ENCODE measurements at regions not wholly inside any gene's neighbourhood (a gene's known extent, or its start where the extent isn't known, plus 50 kb on each side); places are given as distances from the start of the nearest gene placed in this dataset.

- POLR2A ChIA-PET: no interaction called here
- intact Hi-C loops (cut with micrococcal nuclease): no loop called here
- Histone ChIP-seq H2AFZ (ENCODE audit: low read depth, low read length, poor library complexity, severe bottlenecking) (no peak overlapping the region), H3K9ac (ENCODE audit: low read length) (no peak overlapping the region), H3K27me3 (ENCODE audit: insufficient read depth, low read length) (no peaks in the 10 kb centered on the region), H3K9me2 (ENCODE audit: insufficient read depth) (no peaks in the 10 kb centered on the region), H3K36me3 (ENCODE audit: control insufficient read depth in 1 of 2, insufficient read depth in 2 of 2, low read length in 2 of 2) (no peaks in the 10 kb centered on the region), H3K4me3 (replicated peaks in 1 of 2; ENCODE audit: low read depth in 1 of 2, low read length in 2 of 2) (no peak overlapping the region), H4K20me1 (ENCODE audit: insufficient read depth) (no peaks in the 10 kb centered on the region), H3K79me2 (ENCODE audit: insufficient read depth, low read length) (no peaks in the 10 kb centered on the region), H3K9me3 (ENCODE audit: control insufficient read depth in 1 of 2, insufficient read depth in 1 of 2, low read depth in 1 of 2, low read length in 2 of 2) (no peaks in the 10 kb centered on the region), H3K27ac (ENCODE audit: low read depth, low read length) (no peak overlapping the region), H3K4me2 (ENCODE audit: low read length) (no peak overlapping the region), H3K4me1 (ENCODE audit: control insufficient read depth in 1 of 2, insufficient read depth in 2 of 2, low read length in 2 of 2) (no peaks in the 10 kb centered on the region)
- TF ChIP-seq ELF1 (IDR thresholded peaks at IDR 0.05; ENCODE audit: borderline replicate concordance, low read depth): no peak
- TF ChIP-seq, protein P1, sequence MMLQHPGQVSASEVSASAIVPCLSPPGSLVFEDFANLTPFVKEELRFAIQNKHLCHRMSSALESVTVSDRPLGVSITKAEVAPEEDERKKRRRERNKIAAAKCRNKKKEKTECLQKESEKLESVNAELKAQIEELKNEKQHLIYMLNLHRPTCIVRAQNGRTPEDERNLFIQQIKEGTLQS (IDR thresholded peaks at IDR 0.05): no peak
- no peak for TF ChIP-seq CBX3 (IDR thresholded peaks at IDR 0.05; ENCODE audit: low read depth)
- no peak for TF ChIP-seq SP1 (IDR thresholded peaks at IDR 0.05; ENCODE audit: low read depth)
- TF ChIP-seq POLR2AphosphoS5 (IDR thresholded peaks at IDR 0.05; ENCODE audit: low read depth, low read length): no peak
- TF ChIP-seq YY1 (IDR thresholded peaks at IDR 0.05; ENCODE audit: extremely low read depth, insufficient replicate concordance, low read depth, low read length): no peak
- no peak for TF ChIP-seq CEBPB (IDR thresholded peaks at IDR 0.05; ENCODE audit: low read depth)
- TF ChIP-seq JUND (IDR thresholded peaks at IDR 0.05): no peak
- TF ChIP-seq, protein P2, sequence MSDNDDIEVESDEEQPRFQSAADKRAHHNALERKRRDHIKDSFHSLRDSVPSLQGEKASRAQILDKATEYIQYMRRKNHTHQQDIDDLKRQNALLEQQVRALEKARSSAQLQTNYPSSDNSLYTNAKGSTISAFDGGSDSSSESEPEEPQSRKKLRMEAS (IDR thresholded peaks at IDR 0.05): no peak
- TF ChIP-seq ZBTB33 (IDR thresholded peaks at IDR 0.05; ENCODE audit: extremely low read depth, insufficient replicate concordance, low read length): no peak
- no peak for TF ChIP-seq ZNF274 (IDR thresholded peaks at IDR 0.05; ENCODE audit: low read depth, low read length)
- no peak for TF ChIP-seq RAD21 (IDR thresholded peaks at IDR 0.05; ENCODE audit: low read depth)
- TF ChIP-seq, protein P3, sequence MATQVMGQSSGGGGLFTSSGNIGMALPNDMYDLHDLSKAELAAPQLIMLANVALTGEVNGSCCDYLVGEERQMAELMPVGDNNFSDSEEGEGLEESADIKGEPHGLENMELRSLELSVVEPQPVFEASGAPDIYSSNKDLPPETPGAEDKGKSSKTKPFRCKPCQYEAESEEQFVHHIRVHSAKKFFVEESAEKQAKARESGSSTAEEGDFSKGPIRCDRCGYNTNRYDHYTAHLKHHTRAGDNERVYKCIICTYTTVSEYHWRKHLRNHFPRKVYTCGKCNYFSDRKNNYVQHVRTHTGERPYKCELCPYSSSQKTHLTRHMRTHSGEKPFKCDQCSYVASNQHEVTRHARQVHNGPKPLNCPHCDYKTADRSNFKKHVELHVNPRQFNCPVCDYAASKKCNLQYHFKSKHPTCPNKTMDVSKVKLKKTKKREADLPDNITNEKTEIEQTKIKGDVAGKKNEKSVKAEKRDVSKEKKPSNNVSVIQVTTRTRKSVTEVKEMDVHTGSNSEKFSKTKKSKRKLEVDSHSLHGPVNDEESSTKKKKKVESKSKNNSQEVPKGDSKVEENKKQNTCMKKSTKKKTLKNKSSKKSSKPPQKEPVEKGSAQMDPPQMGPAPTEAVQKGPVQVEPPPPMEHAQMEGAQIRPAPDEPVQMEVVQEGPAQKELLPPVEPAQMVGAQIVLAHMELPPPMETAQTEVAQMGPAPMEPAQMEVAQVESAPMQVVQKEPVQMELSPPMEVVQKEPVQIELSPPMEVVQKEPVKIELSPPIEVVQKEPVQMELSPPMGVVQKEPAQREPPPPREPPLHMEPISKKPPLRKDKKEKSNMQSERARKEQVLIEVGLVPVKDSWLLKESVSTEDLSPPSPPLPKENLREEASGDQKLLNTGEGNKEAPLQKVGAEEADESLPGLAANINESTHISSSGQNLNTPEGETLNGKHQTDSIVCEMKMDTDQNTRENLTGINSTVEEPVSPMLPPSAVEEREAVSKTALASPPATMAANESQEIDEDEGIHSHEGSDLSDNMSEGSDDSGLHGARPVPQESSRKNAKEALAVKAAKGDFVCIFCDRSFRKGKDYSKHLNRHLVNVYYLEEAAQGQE (IDR thresholded peaks at IDR 0.05; ENCODE audit: low read depth): no peak
- TF ChIP-seq EGR1 (IDR thresholded peaks at IDR 0.05; ENCODE audit: low read depth): no peak
- no peak for TF ChIP-seq FOSL1 (IDR thresholded peaks at IDR 0.05; ENCODE audit: low read depth)
- no peak for TF ChIP-seq EZH2phosphoT487 (IDR thresholded peaks at IDR 0.05; ENCODE audit: borderline replicate concordance)
- TF ChIP-seq, protein P4, sequence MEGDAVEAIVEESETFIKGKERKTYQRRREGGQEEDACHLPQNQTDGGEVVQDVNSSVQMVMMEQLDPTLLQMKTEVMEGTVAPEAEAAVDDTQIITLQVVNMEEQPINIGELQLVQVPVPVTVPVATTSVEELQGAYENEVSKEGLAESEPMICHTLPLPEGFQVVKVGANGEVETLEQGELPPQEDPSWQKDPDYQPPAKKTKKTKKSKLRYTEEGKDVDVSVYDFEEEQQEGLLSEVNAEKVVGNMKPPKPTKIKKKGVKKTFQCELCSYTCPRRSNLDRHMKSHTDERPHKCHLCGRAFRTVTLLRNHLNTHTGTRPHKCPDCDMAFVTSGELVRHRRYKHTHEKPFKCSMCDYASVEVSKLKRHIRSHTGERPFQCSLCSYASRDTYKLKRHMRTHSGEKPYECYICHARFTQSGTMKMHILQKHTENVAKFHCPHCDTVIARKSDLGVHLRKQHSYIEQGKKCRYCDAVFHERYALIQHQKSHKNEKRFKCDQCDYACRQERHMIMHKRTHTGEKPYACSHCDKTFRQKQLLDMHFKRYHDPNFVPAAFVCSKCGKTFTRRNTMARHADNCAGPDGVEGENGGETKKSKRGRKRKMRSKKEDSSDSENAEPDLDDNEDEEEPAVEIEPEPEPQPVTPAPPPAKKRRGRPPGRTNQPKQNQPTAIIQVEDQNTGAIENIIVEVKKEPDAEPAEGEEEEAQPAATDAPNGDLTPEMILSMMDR (IDR thresholded peaks at IDR 0.05 in 2 of 3, conservative IDR thresholded peaks at IDR 0.05 in 1 of 3; ENCODE audit: borderline replicate concordance in 1 of 3, insufficient read depth in 1 of 3, low read depth in 2 of 3, low read length in 2 of 3): no peak
- no TSS peak for BruUV-seq (replicated peaks)
- ATAC-seq (no peak), DNase-seq (ENCODE audit: low read depth, low spot score) (no peak)
- RAD21 ChIA-PET (ENCODE audit: low non-redundant PET in 1 of 2, low total read pairs in 2 of 2, uncharacterized antibody in 2 of 2, unreplicated experiment in 2 of 2): no interaction called here
- CTCF ChIA-PET: no interaction called here
Observed at GRCh38 chrX:13123857-13124345, 79.5 kb upstream of the FAM9C start.

Measured in HCT116 (cell line).